ENCODE measurements at regions not wholly inside any gene's neighbourhood (a gene's known extent, or its start where the extent isn't known, plus 50 kb on each side); places are given as distances from the start of the nearest gene placed in this dataset.

GRCh38 chr2:190742431-190742830, 93.5 kb downstream of the NAB1 start:
- TF ChIP-seq, protein P1, sequence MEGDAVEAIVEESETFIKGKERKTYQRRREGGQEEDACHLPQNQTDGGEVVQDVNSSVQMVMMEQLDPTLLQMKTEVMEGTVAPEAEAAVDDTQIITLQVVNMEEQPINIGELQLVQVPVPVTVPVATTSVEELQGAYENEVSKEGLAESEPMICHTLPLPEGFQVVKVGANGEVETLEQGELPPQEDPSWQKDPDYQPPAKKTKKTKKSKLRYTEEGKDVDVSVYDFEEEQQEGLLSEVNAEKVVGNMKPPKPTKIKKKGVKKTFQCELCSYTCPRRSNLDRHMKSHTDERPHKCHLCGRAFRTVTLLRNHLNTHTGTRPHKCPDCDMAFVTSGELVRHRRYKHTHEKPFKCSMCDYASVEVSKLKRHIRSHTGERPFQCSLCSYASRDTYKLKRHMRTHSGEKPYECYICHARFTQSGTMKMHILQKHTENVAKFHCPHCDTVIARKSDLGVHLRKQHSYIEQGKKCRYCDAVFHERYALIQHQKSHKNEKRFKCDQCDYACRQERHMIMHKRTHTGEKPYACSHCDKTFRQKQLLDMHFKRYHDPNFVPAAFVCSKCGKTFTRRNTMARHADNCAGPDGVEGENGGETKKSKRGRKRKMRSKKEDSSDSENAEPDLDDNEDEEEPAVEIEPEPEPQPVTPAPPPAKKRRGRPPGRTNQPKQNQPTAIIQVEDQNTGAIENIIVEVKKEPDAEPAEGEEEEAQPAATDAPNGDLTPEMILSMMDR (IDR thresholded peaks at IDR 0.05; ENCODE audit: control extremely low read depth, extremely low read depth): no peak
- Histone ChIP-seq H3K9ac (ENCODE audit: insufficient read depth in 1 of 2, low read length in 2 of 2) (no peak overlapping the region), H3K4me1 (ENCODE audit: control insufficient read depth in 5 of 5, insufficient read depth in 5 of 5, low read length in 5 of 5) (no peaks in the 10 kb centered on the region), H3K36me3 (ENCODE audit: control insufficient read depth in 4 of 4, insufficient read depth in 4 of 4, low read length in 4 of 4) (no peaks in the 10 kb centered on the region), H3K4me3 (no peak overlapping the region), H3K27ac (ENCODE audit: low read depth in 1 of 2, low read length in 1 of 2) (no peak overlapping the region), H3K27me3 (ENCODE audit: control insufficient read depth in 3 of 3, insufficient read depth in 3 of 3, low read length in 2 of 3) (no peaks in the 10 kb centered on the region), H3K9me3 (ENCODE audit: control insufficient read depth in 4 of 4, insufficient read depth in 3 of 4, low read length in 3 of 4) (peaks cover 0 to 4% (median 1%) of the 10 kb centered on the region in 4 donors)
- ATAC-seq (ENCODE audit: insufficient read depth, low FRiP score) (no peak), DNase-seq (no peak)

DNA sequence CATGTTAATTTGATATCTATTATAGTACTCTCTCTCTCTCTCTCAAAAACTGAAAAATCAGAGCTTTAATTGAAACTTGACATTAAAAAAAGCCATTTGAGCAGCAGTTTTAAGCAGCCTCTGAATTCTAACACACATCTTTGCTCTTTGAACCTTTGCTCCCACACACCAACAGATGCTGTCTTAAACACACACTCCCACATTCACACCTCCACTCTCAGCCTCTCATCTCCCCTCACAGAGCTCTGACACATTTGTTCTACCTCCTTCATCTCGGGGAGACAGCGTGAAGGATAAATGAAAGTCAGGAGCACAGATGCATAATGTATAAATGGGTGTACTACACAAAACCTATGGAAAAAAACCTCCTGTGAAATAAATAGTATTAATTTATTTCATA, 95.2 kb downstream of the NAB1 start:
- Histone ChIP-seq H3K9me3 (ENCODE audit: control insufficient read depth in 4 of 4, insufficient read depth in 3 of 4, low read length in 3 of 4) (peaks cover 0 to 4% (median 1%) of the 10 kb centered on the region in 4 donors), H3K9ac (ENCODE audit: insufficient read depth in 1 of 2, low read length in 2 of 2) (no peak overlapping the region), H3K4me1 (ENCODE audit: control insufficient read depth in 5 of 5, insufficient read depth in 5 of 5, low read length in 5 of 5) (no peaks in the 10 kb centered on the region), H3K27me3 (ENCODE audit: control insufficient read depth in 3 of 3, insufficient read depth in 3 of 3, low read length in 2 of 3) (no peaks in the 10 kb centered on the region), H3K4me3 (no peak overlapping the region), H3K27ac (ENCODE audit: low read depth in 1 of 2, low read length in 1 of 2) (no peak overlapping the region), H3K36me3 (ENCODE audit: control insufficient read depth in 4 of 4, insufficient read depth in 4 of 4, low read length in 4 of 4) (no peaks in the 10 kb centered on the region)
- TF ChIP-seq, protein P1 (IDR thresholded peaks at IDR 0.05; ENCODE audit: control extremely low read depth, extremely low read depth): no peak
- 69 to 79% methylated on average over 2 of the region's 2 CpGs for WGBS, 2 donors
- ATAC-seq (ENCODE audit: insufficient read depth, low FRiP score) (no peak), DNase-seq (no peak)

- WGBS, 2 donors: 38 to 48% methylated on average over 3 of the region's 3 CpGs
Observed at GRCh38 chr2:190746971-190747761, 98.3 kb downstream of the NAB1 start.

More at GRCh38 chr2:190746971-190747761, 98.3 kb downstream of the NAB1 start:
- H3K9ac ChIP-seq (ENCODE audit: insufficient read depth in 1 of 2, low read length in 2 of 2): no peak overlapping the region
- no peaks in the 10 kb centered on the region for H3K27me3 ChIP-seq (ENCODE audit: control insufficient read depth in 3 of 3, insufficient read depth in 3 of 3, low read length in 2 of 3)
- H3K36me3 ChIP-seq (ENCODE audit: control insufficient read depth in 4 of 4, insufficient read depth in 4 of 4, low read length in 4 of 4): no peaks in the 10 kb centered on the region
- ATAC-seq (ENCODE audit: insufficient read depth, low FRiP score) (no peak), DNase-seq (peak in 1 of 3 donors; percentile 6)
- no peak overlapping the region for H3K4me3 ChIP-seq
- H3K27ac ChIP-seq (ENCODE audit: low read depth in 1 of 2, low read length in 1 of 2): no peak overlapping the region
- TF ChIP-seq, protein P1 (IDR thresholded peaks at IDR 0.05; ENCODE audit: control extremely low read depth, extremely low read depth): no peak
- peaks cover 0 to 4% (median 1%) of the 10 kb centered on the region in 4 donors for H3K9me3 ChIP-seq (ENCODE audit: control insufficient read depth in 4 of 4, insufficient read depth in 3 of 4, low read length in 3 of 4)
- H3K4me1 ChIP-seq (ENCODE audit: control insufficient read depth in 5 of 5, insufficient read depth in 5 of 5, low read length in 5 of 5): no peaks in the 10 kb centered on the region

Measured in lung (tissue), 11 donors.